ENCODE measurements at regions not wholly inside any gene's neighbourhood (a gene's known extent, or its start where the extent isn't known, plus 50 kb on each side); places are given as distances from the start of the nearest gene placed in this dataset.
A peak's percentile ranks its signal among the peaks of the same experiment; 100 is the strongest.

GRCh38 chr5:50967563-50968355, 301.3 kb downstream of the PARP8 start:
- DNase-seq (ENCODE audit: low read depth, low spot score): no peak
- peak; percentile 14; the same call in 1 of the 3 replicates for ATAC-seq
- Histone ChIP-seq H3K4me1 (ENCODE audit: control insufficient read depth, insufficient read depth, low read length) (peaks cover 3% of the 10 kb centered on the region; the same call in 1 of the 2 replicates), H4K20me1 (ENCODE audit: control insufficient read depth, insufficient read depth) (no peaks in the 10 kb centered on the region), H3K9ac (ENCODE audit: control insufficient read depth, insufficient read depth, low read length) (no peak overlapping the region), H3K27me3 (replicated peaks in 1 of 2; ENCODE audit: control insufficient read depth in 2 of 2, insufficient read depth in 2 of 2, low read length in 1 of 2) (peaks cover 9 to 38% of the 10 kb centered on the region in 2 experiments; a peak in 3 of 4 replicates), H3K27ac (ENCODE audit: control insufficient read depth, insufficient read depth) (no peak overlapping the region), H3K4me2 (ENCODE audit: control insufficient read depth, insufficient read depth) (peak overlapping the region; percentile 35), H2AFZ (ENCODE audit: control insufficient read depth, low read depth, low read length) (no peak overlapping the region), H3K36me3 (ENCODE audit: control insufficient read depth in 2 of 2, insufficient read depth in 2 of 2, low read length in 1 of 2) (no peaks in the 10 kb centered on the region), H3K9me3 (replicated peaks; ENCODE audit: control insufficient read depth, insufficient read depth, low read length) (no peaks in the 10 kb centered on the region), H3K4me3 (0 out of 2 replicates have a peak overlapping the region, but pooled peaks have one; percentile 2), H3K79me2 (ENCODE audit: control insufficient read depth, insufficient read depth, low read length) (no peaks in the 10 kb centered on the region)
- SMC1A ChIA-PET (ENCODE audit: uncharacterized antibody, unreplicated experiment): interaction anchor here (1.1 to 2.2 kb wide), 3 partner anchors 9 to 146 kb away, joined by 3 to 8 read pairs (median 3); no protein-coding TSS in a partner anchor
- RAD21 ChIA-PET (ENCODE audit: unreplicated experiment): interaction anchor here (1.5 kb wide), 1 partner anchor 10 kb away, joined by 3 read pairs; no protein-coding TSS in a partner anchor
- POLR2A ChIA-PET: no interaction called here
- FAIRE-seq: no peak
- in situ Hi-C loops (cut with MboI): loop anchor here (5.0 to 10.0 kb wide), 3 partner anchors 417 to 1685 kb away; partner anchors contain the start of gene ISL1
- 7% methylated on average over 17 of the region's 22 CpGs for WGBS (ENCODE audit: insufficient coverage, insufficient replicate concordance, low lambda C conversion rate, missing lambda C conversion rate)
- TF ChIP-seq IKZF1 (conservative IDR thresholded peaks at IDR 0.05): 0 out of 2 replicates have a peak, but pooled peaks have one; percentile 32
- TF ChIP-seq STAT1 (conservative IDR thresholded peaks at IDR 0.05): no peak
- intact Hi-C loops (cut with micrococcal nuclease; ENCODE audit: unreplicated experiment): no loop called here
- no TSS peak for BruUV-seq (replicated peaks)
- CTCF ChIA-PET: interaction anchor here (0.6 to 3.1 kb wide), 5 partner anchors 10 to 1039 kb away, joined by 3 to 11 read pairs (median 3); no protein-coding TSS in a partner anchor

- intact Hi-C loops (cut with micrococcal nuclease; ENCODE audit: unreplicated experiment): no loop called here
- no TSS peak for BruUV-seq (replicated peaks)
- WGBS (ENCODE audit: insufficient coverage, insufficient replicate concordance, low lambda C conversion rate, missing lambda C conversion rate): 21% methylated on average over 23 of the region's 23 CpGs
These were observed 302.1 kb downstream of the PARP8 start for GRCh38 chr5:50968356-50969149.

More at GRCh38 chr5:50968356-50969149, 302.1 kb downstream of the PARP8 start:
- no peaks in the 10 kb centered on the region for H3K79me2 ChIP-seq (ENCODE audit: control insufficient read depth, insufficient read depth, low read length)
- H3K4me3 ChIP-seq: no peak overlapping the region
- no peaks in the 10 kb centered on the region; the same call in 1 of the 2 replicates for H3K4me1 ChIP-seq (ENCODE audit: control insufficient read depth, insufficient read depth, low read length)
- RAD21 ChIA-PET (ENCODE audit: unreplicated experiment): no interaction called here
- H2AFZ ChIP-seq (ENCODE audit: control insufficient read depth, low read depth, low read length): no peak overlapping the region
- CTCF ChIA-PET: interaction anchor here (0.6 to 3.1 kb wide), 3 partner anchors 10 to 1039 kb away, joined by 3 to 11 read pairs (median 3); no protein-coding TSS in a partner anchor
- no peaks in the 10 kb centered on the region for H3K36me3 ChIP-seq (ENCODE audit: control insufficient read depth in 2 of 2, insufficient read depth in 2 of 2, low read length in 1 of 2)
- no peak overlapping the region for H3K9ac ChIP-seq (ENCODE audit: control insufficient read depth, insufficient read depth, low read length)
- H3K27me3 ChIP-seq (replicated peaks in 1 of 2; ENCODE audit: control insufficient read depth in 2 of 2, insufficient read depth in 2 of 2, low read length in 1 of 2): peaks cover 9 to 34% of the 10 kb centered on the region in 2 experiments; a peak in 3 of 4 replicates
- no peak overlapping the region for H3K27ac ChIP-seq (ENCODE audit: control insufficient read depth, insufficient read depth)
- no peaks in the 10 kb centered on the region for H4K20me1 ChIP-seq (ENCODE audit: control insufficient read depth, insufficient read depth)
- DNase-seq (ENCODE audit: low read depth, low spot score): no peak
- POLR2A ChIA-PET: no interaction called here
- no peak for ATAC-seq
- SMC1A ChIA-PET (ENCODE audit: uncharacterized antibody, unreplicated experiment): interaction anchor here (1.1 to 2.2 kb wide), 2 partner anchors 10 to 15 kb away, joined by 3 to 8 read pairs; no protein-coding TSS in a partner anchor
- no peak for FAIRE-seq
- no peak overlapping the region for H3K4me2 ChIP-seq (ENCODE audit: control insufficient read depth, insufficient read depth)
- no peak for TF ChIP-seq PBX3 (IDR thresholded peaks at IDR 0.05; ENCODE audit: insufficient replicate concordance, low read depth, low read length)
- in situ Hi-C loops (cut with MboI): loop anchor here (5.0 to 10.0 kb wide), 3 partner anchors 416 to 1684 kb away; partner anchors contain the start of gene ISL1
- H3K9me3 ChIP-seq (replicated peaks; ENCODE audit: control insufficient read depth, insufficient read depth, low read length): no peaks in the 10 kb centered on the region

Data from GM12878 (cell line).